ENCODE measurements at regions not wholly inside any gene's neighbourhood (a gene's known extent, or its start where the extent isn't known, plus 50 kb on each side); places are given as distances from the start of the nearest gene placed in this dataset.

GRCh38 chr9:14992081-14992480 lies 81.9 kb upstream of the FREM1 start:
- TF ChIP-seq YY1 (IDR thresholded peaks at IDR 0.05; ENCODE audit: insufficient read depth, insufficient read length): no peak
- no peak for TF ChIP-seq ZNF274 (IDR thresholded peaks at IDR 0.05; ENCODE audit: low read depth, low read length)
